K562 (cell line): ENCODE measurements at regions not wholly inside any gene's neighbourhood (a gene's known extent, or its start where the extent isn't known, plus 50 kb on each side); places are given as distances from the start of the nearest gene placed in this dataset.

ENCODE experiments used
- BRF1 ChIP-seq: IDR thresholded peaks from 3 replicates; pipeline ENCODE4 v1.6.1; 2011; ENCODE audit warnings: borderline replicate concordance, mild to moderate bottlenecking; ENCODE audit not compliant: insufficient read length; ENCODE audit errors: extremely low read depth
- COPS2 ChIP-seq: fragments of 450-650 bp; conservative IDR thresholded peaks from 2 replicates; pipeline ENCODE4 v1.6.1; 2016; ENCODE audit warnings: mild to moderate bottlenecking, moderate library complexity
- CREB3 ChIP-seq: fragments of 450-650 bp; conservative IDR thresholded peaks from 2 replicates; pipeline ENCODE4 v1.6.1; 2016; ENCODE audit warnings: missing genetic modification characterization, low read depth, mild to moderate bottlenecking, missing compliant biosample characterization, moderate library complexity
- CSDE1 ChIP-seq, 2 experiments: fragments of 450-650 bp; IDR thresholded peaks; 2 replicates each; pipeline ENCODE4 v1.6.1; 2016; ENCODE audit warnings: mild to moderate bottlenecking in 1 of 2
- ELK3 ChIP-seq: fragments of 450-650 bp; formaldehyde crosslinking; IDR thresholded peaks from 2 replicates; pipeline ENCODE4 v1.4.0; 2020; ENCODE audit warnings: mild to moderate bottlenecking
- ESRRA ChIP-seq: fragments of 450-650 bp; IDR thresholded peaks from 2 replicates; pipeline ENCODE4 v1.6.1; 2014; ENCODE audit warnings: low read depth, mild to moderate bottlenecking, moderate library complexity, borderline replicate concordance
- FOXO4 ChIP-seq: fragments of 450-650 bp; formaldehyde crosslinking; IDR thresholded peaks from 2 replicates; pipeline ENCODE4 v1.4.0; 2020; ENCODE audit warnings: mild to moderate bottlenecking, moderate library complexity
- MBD1 ChIP-seq: fragments of 250-450 bp; sonication (Bioruptor Pico); IDR thresholded peaks from 2 replicates; pipeline ENCODE4 v1.8.0; 2022; ENCODE audit warnings: inconsistent platforms
- MEF2D ChIP-seq: conservative IDR thresholded peaks from 2 replicates; pipeline ENCODE4 v1.6.1; 2016; ENCODE audit warnings: low read depth, missing genetic modification characterization, missing compliant biosample characterization
- NKRF ChIP-seq: fragments of 450-650 bp; IDR thresholded peaks from 2 replicates; pipeline ENCODE4 v1.6.1; 2016; ENCODE audit warnings: borderline replicate concordance
- PHF8 ChIP-seq: fragments of 200-600 bp; sonication (generic); IDR thresholded peaks from 2 replicates; pipeline ENCODE4 v1.6.1; 2012; ENCODE audit warnings: mixed run types, mild to moderate bottlenecking, inconsistent platforms, low read length, moderate library complexity, borderline replicate concordance
- STAG1 ChIP-seq: sonication (generic); formaldehyde crosslinking; IDR thresholded peaks from 2 replicates; pipeline ENCODE4 v1.5.0; 2020; ENCODE audit warnings: missing genetic modification reagents, borderline replicate concordance
- STAT5B ChIP-seq: fragments of 250-450 bp; sonication (Bioruptor Pico); IDR thresholded peaks from 2 replicates; pipeline ENCODE4 v1.8.0; 2021; ENCODE audit warnings: mild to moderate bottlenecking, inconsistent platforms
- TOE1 ChIP-seq, 2 experiments: fragments of 450-650 bp in 1 of 2; sonication (generic) in 1 of 2; formaldehyde crosslinking in 1 of 2; IDR thresholded peaks; 2 replicates each; pipeline versions ENCODE4 v1.7.1 to v1.8.0; 2016 to 2022; ENCODE audit warnings: borderline replicate concordance in 2 of 2, mild to moderate bottlenecking in 2 of 2, antibody characterized with exemption in 1 of 2, inconsistent platforms in 1 of 2, low read depth in 1 of 2, missing genetic modification reagents in 1 of 2, moderate library complexity in 1 of 2
- ZFP91 ChIP-seq: sonication (generic); formaldehyde crosslinking; IDR thresholded peaks from 2 replicates; pipeline ENCODE4 v1.8.0; 2022; ENCODE audit warnings: mild to moderate bottlenecking, missing genetic modification reagents
- ZNF146 ChIP-seq: IDR thresholded peaks from one replicate; pipeline ENCODE4 v1.6.1; 2018; ENCODE audit warnings: missing compliant biosample characterization; ENCODE audit not compliant: unreplicated experiment
- ZNF3 ChIP-seq: fragments of 250-450 bp; sonication (Bioruptor Pico); IDR thresholded peaks from 2 replicates; pipeline ENCODE4 v1.5.0; 2021; ENCODE audit warnings: mild to moderate bottlenecking, moderate library complexity

GRCh38 chr10:75294866-75295701 lies 59.3 kb upstream of the COMTD1 start (continued):
- TF ChIP-seq MBD1 (CRISPR knock-in tag) (no peak), MEF2D (tag) (peak; percentile 99), COPS2 (no peak), CREB3 (no peak), ESRRA (peak; percentile 41; the same call in 1 of the 2 replicates), NKRF (no peak), STAG1 (no peak), CSDE1 (IDR thresholded peaks at IDR 0.05) (no peak), STAT5B (no peak), ZNF3 (CRISPR knock-in tag) (no peak), ELK3 (CRISPR knock-in tag) (no peak), ZFP91 (CRISPR knock-in tag) (no peak), BRF1 (no peak), FOXO4 (CRISPR knock-in tag) (no peak), ZNF146 (CRISPR knock-in tag) (no peak), PHF8 (peak; percentile 28; the same call in 1 of the 2 replicates), TOE1 (IDR thresholded peaks at IDR 0.05; ENCODE audit: borderline replicate concordance) (no peak), TOE1 (CRISPR knock-in tag; IDR thresholded peaks at IDR 0.05; ENCODE audit: borderline replicate concordance, low read depth) (no peak)
